ENCODE measurements at regions not wholly inside any gene's neighbourhood (a gene's known extent, or its start where the extent isn't known, plus 50 kb on each side); places are given as distances from the start of the nearest gene placed in this dataset.

GRCh38 chr11:79683930-79684329 lies 243.1 kb upstream of the TENM4 start:
- Histone ChIP-seq H3K36me3 (ENCODE audit: insufficient read depth, low read length) (no peaks in the 10 kb centered on the region), H3K9me3 (ENCODE audit: control insufficient read depth, insufficient read depth, low read length) (no peaks in the 10 kb centered on the region), H3K9ac (ENCODE audit: low read depth, low read length) (no peak overlapping the region), H3K4me1 (ENCODE audit: insufficient read depth, low read length) (no peaks in the 10 kb centered on the region)

GRCh38 chr11:79678780-79679452 lies 238.1 kb upstream of the TENM4 start:
- Histone ChIP-seq H3K36me3 (ENCODE audit: insufficient read depth, low read length) (no peaks in the 10 kb centered on the region), H3K9me3 (ENCODE audit: control insufficient read depth, insufficient read depth, low read length) (no peaks in the 10 kb centered on the region), H3K9ac (ENCODE audit: low read depth, low read length) (no peak overlapping the region), H3K4me1 (ENCODE audit: insufficient read depth, low read length) (0 out of 2 replicates have a peak, but pooled peaks cover 3% of the 10 kb centered on the region)

DNA sequence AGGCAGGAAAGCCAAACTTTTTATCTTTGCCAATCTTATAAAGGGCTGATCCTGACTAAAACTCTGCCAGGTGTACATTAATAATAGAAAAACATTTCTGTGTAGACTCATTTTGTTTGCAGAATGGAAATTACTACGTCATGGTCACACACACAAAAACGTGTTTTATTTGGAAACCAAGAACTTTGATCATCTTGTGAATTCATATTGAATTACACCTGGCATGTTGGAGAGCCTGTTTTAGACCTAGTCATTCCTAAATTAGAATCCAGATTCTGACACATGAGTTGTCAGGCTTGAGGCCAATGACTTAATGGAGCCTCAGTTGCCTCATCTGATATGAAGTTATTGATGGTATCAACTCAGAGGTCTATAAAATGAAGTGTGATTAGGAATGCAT lies 235.6 kb upstream of the TENM4 start:
- Histone ChIP-seq H3K4me1 (ENCODE audit: insufficient read depth, low read length) (peaks cover 3% of the 10 kb centered on the region; the same call in 1 of the 2 replicates), H3K9ac (ENCODE audit: low read depth, low read length) (no peak overlapping the region), H3K9me3 (ENCODE audit: control insufficient read depth, insufficient read depth, low read length) (no peaks in the 10 kb centered on the region), H3K36me3 (ENCODE audit: insufficient read depth, low read length) (no peaks in the 10 kb centered on the region)

DNA sequence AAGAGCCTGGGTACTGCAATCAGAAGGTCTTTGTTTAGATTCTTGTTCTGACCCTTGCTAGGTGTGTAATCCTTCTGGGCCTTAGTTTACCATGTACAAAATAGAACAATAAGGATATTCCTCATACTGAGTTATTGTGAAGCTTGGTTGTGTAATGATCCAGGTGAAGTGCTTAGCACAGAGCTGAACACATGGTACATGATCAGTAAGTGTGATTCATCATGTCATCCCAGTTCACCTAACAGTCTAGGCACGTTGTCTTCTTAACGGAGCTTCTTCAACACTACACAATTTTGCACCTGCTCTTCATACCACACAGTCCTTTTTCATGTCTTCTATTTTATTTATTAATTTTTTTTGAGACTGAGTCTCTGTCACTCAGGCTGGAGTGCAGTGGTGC lies 234.3 kb upstream of the TENM4 start:
- Histone ChIP-seq H3K9ac (ENCODE audit: low read depth, low read length) (no peak overlapping the region), H3K36me3 (ENCODE audit: insufficient read depth, low read length) (no peaks in the 10 kb centered on the region), H3K4me1 (ENCODE audit: insufficient read depth, low read length) (peaks cover 3% of the 10 kb centered on the region; the same call in 1 of the 2 replicates), H3K9me3 (ENCODE audit: control insufficient read depth, insufficient read depth, low read length) (no peaks in the 10 kb centered on the region)

GRCh38 chr11:79672786-79673185 lies 232.0 kb upstream of the TENM4 start:
- Histone ChIP-seq H3K9me3 (ENCODE audit: control insufficient read depth, insufficient read depth, low read length) (no peaks in the 10 kb centered on the region), H3K4me1 (ENCODE audit: insufficient read depth, low read length) (no peaks in the 10 kb centered on the region; the same call in 1 of the 2 replicates), H3K36me3 (ENCODE audit: insufficient read depth, low read length) (no peaks in the 10 kb centered on the region), H3K9ac (ENCODE audit: low read depth, low read length) (no peak overlapping the region)

- H3K9me3 ChIP-seq (ENCODE audit: control insufficient read depth, insufficient read depth, low read length) = no peaks in the 10 kb centered on the region
- H3K4me1 ChIP-seq (ENCODE audit: insufficient read depth, low read length) = no peaks in the 10 kb centered on the region; the same call in 1 of the 2 replicates
- no peaks in the 10 kb centered on the region for H3K36me3 ChIP-seq (ENCODE audit: insufficient read depth, low read length)
- no peak overlapping the region for H3K9ac ChIP-seq (ENCODE audit: low read depth, low read length)
Measured at GRCh38 chr11:79671401-79671800, 230.6 kb upstream of the TENM4 start.

GRCh38 chr11:79670882-79671281 lies 230.1 kb upstream of the TENM4 start:
- H3K4me1 ChIP-seq (ENCODE audit: insufficient read depth, low read length) = no peaks in the 10 kb centered on the region; the same call in 1 of the 2 replicates
- H3K9me3 ChIP-seq (ENCODE audit: control insufficient read depth, insufficient read depth, low read length) = no peaks in the 10 kb centered on the region
- no peaks in the 10 kb centered on the region for H3K36me3 ChIP-seq (ENCODE audit: insufficient read depth, low read length)
- H3K9ac ChIP-seq (ENCODE audit: low read depth, low read length) = no peak overlapping the region

GRCh38 chr11:79668575-79668974 lies 227.7 kb upstream of the TENM4 start:
- no peaks in the 10 kb centered on the region for H3K36me3 ChIP-seq (ENCODE audit: insufficient read depth, low read length)
- no peaks in the 10 kb centered on the region for H3K9me3 ChIP-seq (ENCODE audit: control insufficient read depth, insufficient read depth, low read length)
- no peak overlapping the region for H3K9ac ChIP-seq (ENCODE audit: low read depth, low read length)
- no peaks in the 10 kb centered on the region; the same call in 1 of the 2 replicates for H3K4me1 ChIP-seq (ENCODE audit: insufficient read depth, low read length)

- Histone ChIP-seq H3K4me1 (ENCODE audit: insufficient read depth, low read length) (no peaks in the 10 kb centered on the region), H3K9me3 (ENCODE audit: control insufficient read depth, insufficient read depth, low read length) (no peaks in the 10 kb centered on the region), H3K36me3 (ENCODE audit: insufficient read depth, low read length) (no peaks in the 10 kb centered on the region), H3K9ac (ENCODE audit: low read depth, low read length) (no peak overlapping the region)
Measured at GRCh38 chr11:79667380-79667779, 226.6 kb upstream of the TENM4 start.

DNA sequence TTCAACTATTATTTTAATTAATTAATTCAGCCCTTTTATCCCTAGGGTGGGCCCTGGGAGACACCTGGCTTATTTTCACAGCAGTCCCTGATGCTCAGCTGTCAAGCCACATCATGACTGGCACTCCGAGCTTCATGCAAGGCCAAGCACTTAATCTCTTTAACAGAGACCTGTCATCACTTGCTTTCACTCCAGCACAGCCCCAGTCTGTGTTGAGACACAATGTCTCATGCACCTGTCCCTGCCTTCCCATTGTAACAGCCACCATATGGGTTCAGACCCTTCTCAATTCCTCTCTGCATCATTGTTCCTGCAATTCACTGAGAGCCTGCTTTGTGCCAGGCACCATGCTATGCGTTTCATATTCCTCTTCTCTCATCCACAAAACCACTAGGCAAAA lies 222.2 kb upstream of the TENM4 start:
- no peaks in the 10 kb centered on the region for H3K9me3 ChIP-seq (ENCODE audit: control insufficient read depth, insufficient read depth, low read length)
- no peaks in the 10 kb centered on the region for H3K36me3 ChIP-seq (ENCODE audit: insufficient read depth, low read length)
- no peak overlapping the region for H3K9ac ChIP-seq (ENCODE audit: low read depth, low read length)
- H3K4me1 ChIP-seq (ENCODE audit: insufficient read depth, low read length) = no peaks in the 10 kb centered on the region

DNA sequence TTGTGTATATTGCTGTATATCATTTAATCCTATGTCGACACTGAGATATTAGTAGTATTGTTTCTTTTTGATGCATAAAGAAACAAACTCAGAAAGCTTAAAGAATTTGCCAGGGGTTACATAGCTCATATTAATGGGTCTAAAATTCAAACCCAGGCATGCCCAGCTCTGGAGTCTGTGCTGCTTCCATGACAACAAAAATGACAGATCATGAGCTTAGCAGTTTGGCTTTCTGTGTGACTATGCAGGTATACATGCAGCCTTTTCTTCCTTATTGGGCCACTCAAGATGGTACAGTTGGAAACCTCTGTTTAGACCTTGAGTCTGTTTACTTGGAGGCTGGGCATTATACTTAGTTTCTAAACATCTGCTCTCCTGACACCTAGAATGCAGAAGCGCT lies 220.5 kb upstream of the TENM4 start:
- Histone ChIP-seq H3K9ac (ENCODE audit: low read depth, low read length) (no peak overlapping the region), H3K36me3 (ENCODE audit: insufficient read depth, low read length) (no peaks in the 10 kb centered on the region), H3K4me1 (ENCODE audit: insufficient read depth, low read length) (no peaks in the 10 kb centered on the region), H3K9me3 (ENCODE audit: control insufficient read depth, insufficient read depth, low read length) (no peaks in the 10 kb centered on the region)

- H3K9me3 ChIP-seq (ENCODE audit: control insufficient read depth, insufficient read depth, low read length) = no peaks in the 10 kb centered on the region
- H3K4me1 ChIP-seq (ENCODE audit: insufficient read depth, low read length) = no peaks in the 10 kb centered on the region
- no peak overlapping the region for H3K9ac ChIP-seq (ENCODE audit: low read depth, low read length)
- no peaks in the 10 kb centered on the region for H3K36me3 ChIP-seq (ENCODE audit: insufficient read depth, low read length)
Measured at GRCh38 chr11:79648766-79649520, 208.1 kb upstream of the TENM4 start.

DNA sequence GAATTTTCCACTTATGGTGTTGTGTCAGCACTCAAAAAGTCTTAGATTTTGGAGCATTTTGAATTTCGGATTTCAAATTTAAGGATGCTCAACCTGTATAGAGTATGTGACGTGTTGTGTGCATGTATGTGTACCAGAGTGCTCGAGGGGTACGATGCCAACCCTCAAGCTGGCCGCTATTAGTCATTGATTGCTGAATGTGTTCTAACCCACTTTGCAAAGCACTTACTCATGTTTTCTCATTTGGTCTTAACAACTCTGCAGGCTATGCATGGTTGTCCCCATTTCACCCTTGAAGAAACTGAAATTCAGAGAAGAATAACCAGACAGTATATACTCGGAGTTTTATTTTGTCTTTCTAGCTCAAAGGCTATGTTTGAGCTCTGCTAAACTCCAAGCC lies 196.4 kb upstream of the TENM4 start:
- H3K36me3 ChIP-seq (ENCODE audit: insufficient read depth, low read length) = no peaks in the 10 kb centered on the region
- no peak overlapping the region for H3K9ac ChIP-seq (ENCODE audit: low read depth, low read length)
- no peaks in the 10 kb centered on the region for H3K9me3 ChIP-seq (ENCODE audit: control insufficient read depth, insufficient read depth, low read length)
- H3K4me1 ChIP-seq (ENCODE audit: insufficient read depth, low read length) = 0 out of 2 replicates have a peak, but pooled peaks cover 3% of the 10 kb centered on the region

DNA sequence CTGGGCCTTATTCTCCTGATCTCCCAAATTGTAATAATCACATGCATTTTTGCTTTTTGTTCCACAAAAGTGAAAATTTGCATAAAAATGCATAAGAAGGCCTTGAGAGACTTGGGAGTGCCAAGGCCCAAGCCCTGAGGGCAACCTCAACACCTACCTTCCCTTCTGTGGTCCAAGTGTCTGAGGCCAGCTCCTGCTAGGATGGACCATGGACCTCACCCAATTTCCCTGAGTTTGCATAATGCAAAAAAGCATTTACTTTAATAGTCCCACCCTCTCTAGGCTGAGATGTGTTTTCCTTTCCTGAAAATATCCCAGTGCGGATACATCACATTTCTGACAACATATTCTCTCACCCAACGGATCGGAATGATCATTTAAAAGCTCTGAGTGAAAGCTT lies 194.1 kb upstream of the TENM4 start:
- no peaks in the 10 kb centered on the region for H3K9me3 ChIP-seq (ENCODE audit: control insufficient read depth, insufficient read depth, low read length)
- no peaks in the 10 kb centered on the region for H3K36me3 ChIP-seq (ENCODE audit: insufficient read depth, low read length)
- H3K4me1 ChIP-seq (ENCODE audit: insufficient read depth, low read length) = 0 out of 2 replicates have a peak, but pooled peaks cover 3% of the 10 kb centered on the region
- H3K9ac ChIP-seq (ENCODE audit: low read depth, low read length) = no peak overlapping the region

DNA sequence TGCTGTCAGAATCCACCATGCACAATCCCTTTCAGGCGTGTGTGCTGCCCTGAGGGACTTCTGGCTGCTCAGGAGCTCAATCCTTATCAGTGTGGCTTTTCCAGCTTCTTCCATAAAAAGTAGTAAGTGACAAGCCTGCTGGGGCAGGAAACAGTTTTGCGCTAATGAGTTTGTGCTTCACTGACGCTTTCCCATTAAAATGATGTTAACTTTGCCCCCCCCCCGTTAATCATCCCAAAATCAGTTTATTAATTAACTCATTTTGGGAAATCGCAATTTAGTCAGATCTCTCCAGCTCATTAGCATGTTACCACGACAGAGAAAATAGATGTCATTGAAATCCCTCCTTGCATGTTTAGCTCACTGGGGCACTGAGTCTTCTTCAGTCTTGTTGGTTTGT lies 186.5 kb upstream of the TENM4 start:
- Histone ChIP-seq H3K36me3 (ENCODE audit: insufficient read depth, low read length) (no peaks in the 10 kb centered on the region; the same call in 1 of the 2 replicates), H3K9ac (ENCODE audit: low read depth, low read length) (no peak overlapping the region), H3K4me1 (ENCODE audit: insufficient read depth, low read length) (no peaks in the 10 kb centered on the region), H3K9me3 (ENCODE audit: control insufficient read depth, insufficient read depth, low read length) (no peaks in the 10 kb centered on the region)

Measured in ES-I3 (cell line).